Upper lobe of left lung (tissue), 4 donors: ENCODE measurements at regions not wholly inside any gene's neighbourhood (a gene's known extent, or its start where the extent isn't known, plus 50 kb on each side); places are given as distances from the start of the nearest gene placed in this dataset.

Source experiments
- CTCF ChIP-seq, 6 experiments: fragments of 450-650 bp in 4 of 6; fragments of 200-600 bp in 2 of 6; sonication (generic) in 2 of 6; IDR thresholded peaks; one replicate each; pipeline ENCODE4 v1.5.1; 2016 to 2019; ENCODE audit warnings: antibody characterized with exemption in 6 of 6
- POLR2A ChIP-seq, 4 donors: fragments of 450-650 bp; IDR thresholded peaks; one replicate each; pipeline ENCODE4 v1.5.1; 2016 to 2017; ENCODE audit warnings: antibody characterized with exemption in 4 of 4, mild to moderate bottlenecking in 2 of 4

DNA sequence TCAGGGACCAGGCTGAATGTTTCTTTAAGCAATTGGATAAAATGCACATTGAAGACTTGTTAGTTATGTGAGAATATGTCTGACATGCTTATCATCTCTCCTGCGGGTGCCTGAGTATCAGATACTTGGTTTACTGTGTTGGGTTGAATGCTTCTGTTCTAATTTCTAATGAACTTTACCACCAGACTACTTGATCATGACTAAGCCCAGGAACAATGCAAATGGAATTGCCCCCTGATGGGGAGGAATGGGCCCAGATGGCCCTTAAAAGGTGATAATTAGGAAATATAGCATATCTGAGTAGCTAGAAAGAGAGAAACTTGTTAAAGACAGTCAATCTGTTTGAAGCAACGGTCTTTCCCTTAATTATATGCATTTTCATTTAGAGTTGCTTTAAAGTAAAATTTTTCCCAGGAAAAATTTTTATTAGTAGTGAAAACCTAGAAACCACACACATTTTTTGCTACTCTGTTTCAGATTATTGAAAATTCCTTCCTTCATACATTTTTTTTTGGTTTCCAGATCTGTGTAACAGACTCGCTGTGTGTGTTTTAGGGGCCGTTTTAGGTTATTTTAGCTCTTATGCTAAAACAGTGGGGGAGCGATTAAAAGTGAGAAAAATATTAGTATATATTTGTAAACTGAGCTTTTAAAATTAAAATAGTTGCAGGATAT is 186.6 kb downstream of the TM9SF2 start:
- TF ChIP-seq CTCF (IDR thresholded peaks at IDR 0.05) (no peak), POLR2A (IDR thresholded peaks at IDR 0.05) (no peak)
